ENCODE measurements at regions not wholly inside any gene's neighbourhood (a gene's known extent, or its start where the extent isn't known, plus 50 kb on each side); places are given as distances from the start of the nearest gene placed in this dataset.

GRCh38 chrX:39238006-39238405 lies 436.7 kb downstream of the MID1IP1 start:
- TF ChIP-seq EP300 (IDR thresholded peaks at IDR 0.05; ENCODE audit: borderline replicate concordance) = no peak
- TF ChIP-seq, protein P1, sequence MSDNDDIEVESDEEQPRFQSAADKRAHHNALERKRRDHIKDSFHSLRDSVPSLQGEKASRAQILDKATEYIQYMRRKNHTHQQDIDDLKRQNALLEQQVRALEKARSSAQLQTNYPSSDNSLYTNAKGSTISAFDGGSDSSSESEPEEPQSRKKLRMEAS (IDR thresholded peaks at IDR 0.05) = no peak
- no peak for TF ChIP-seq FOXM1 (IDR thresholded peaks at IDR 0.05; ENCODE audit: borderline replicate concordance, low read depth)
- TF ChIP-seq RAD21 (IDR thresholded peaks at IDR 0.05; ENCODE audit: low read depth) = no peak
- TF ChIP-seq EGR1 (IDR thresholded peaks at IDR 0.05) = no peak
- TF ChIP-seq, protein P2, sequence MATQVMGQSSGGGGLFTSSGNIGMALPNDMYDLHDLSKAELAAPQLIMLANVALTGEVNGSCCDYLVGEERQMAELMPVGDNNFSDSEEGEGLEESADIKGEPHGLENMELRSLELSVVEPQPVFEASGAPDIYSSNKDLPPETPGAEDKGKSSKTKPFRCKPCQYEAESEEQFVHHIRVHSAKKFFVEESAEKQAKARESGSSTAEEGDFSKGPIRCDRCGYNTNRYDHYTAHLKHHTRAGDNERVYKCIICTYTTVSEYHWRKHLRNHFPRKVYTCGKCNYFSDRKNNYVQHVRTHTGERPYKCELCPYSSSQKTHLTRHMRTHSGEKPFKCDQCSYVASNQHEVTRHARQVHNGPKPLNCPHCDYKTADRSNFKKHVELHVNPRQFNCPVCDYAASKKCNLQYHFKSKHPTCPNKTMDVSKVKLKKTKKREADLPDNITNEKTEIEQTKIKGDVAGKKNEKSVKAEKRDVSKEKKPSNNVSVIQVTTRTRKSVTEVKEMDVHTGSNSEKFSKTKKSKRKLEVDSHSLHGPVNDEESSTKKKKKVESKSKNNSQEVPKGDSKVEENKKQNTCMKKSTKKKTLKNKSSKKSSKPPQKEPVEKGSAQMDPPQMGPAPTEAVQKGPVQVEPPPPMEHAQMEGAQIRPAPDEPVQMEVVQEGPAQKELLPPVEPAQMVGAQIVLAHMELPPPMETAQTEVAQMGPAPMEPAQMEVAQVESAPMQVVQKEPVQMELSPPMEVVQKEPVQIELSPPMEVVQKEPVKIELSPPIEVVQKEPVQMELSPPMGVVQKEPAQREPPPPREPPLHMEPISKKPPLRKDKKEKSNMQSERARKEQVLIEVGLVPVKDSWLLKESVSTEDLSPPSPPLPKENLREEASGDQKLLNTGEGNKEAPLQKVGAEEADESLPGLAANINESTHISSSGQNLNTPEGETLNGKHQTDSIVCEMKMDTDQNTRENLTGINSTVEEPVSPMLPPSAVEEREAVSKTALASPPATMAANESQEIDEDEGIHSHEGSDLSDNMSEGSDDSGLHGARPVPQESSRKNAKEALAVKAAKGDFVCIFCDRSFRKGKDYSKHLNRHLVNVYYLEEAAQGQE (IDR thresholded peaks at IDR 0.05; ENCODE audit: low read depth) = no peak
- TF ChIP-seq, protein P3, sequence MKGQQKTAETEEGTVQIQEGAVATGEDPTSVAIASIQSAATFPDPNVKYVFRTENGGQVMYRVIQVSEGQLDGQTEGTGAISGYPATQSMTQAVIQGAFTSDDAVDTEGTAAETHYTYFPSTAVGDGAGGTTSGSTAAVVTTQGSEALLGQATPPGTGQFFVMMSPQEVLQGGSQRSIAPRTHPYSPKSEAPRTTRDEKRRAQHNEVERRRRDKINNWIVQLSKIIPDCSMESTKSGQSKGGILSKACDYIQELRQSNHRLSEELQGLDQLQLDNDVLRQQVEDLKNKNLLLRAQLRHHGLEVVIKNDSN (IDR thresholded peaks at IDR 0.05) = no peak
- TF ChIP-seq NFIC (IDR thresholded peaks at IDR 0.05) = no peak
- TF ChIP-seq CEBPB (IDR thresholded peaks at IDR 0.05) = no peak
- no peak for TF ChIP-seq TCF12 (IDR thresholded peaks at IDR 0.05; ENCODE audit: low read depth)
- TF ChIP-seq YY1 (IDR thresholded peaks at IDR 0.05; ENCODE audit: low read depth) = no peak
- TF ChIP-seq TAF1 (IDR thresholded peaks at IDR 0.05; ENCODE audit: low read depth) = no peak
- TF ChIP-seq CREB1 (IDR thresholded peaks at IDR 0.05; ENCODE audit: low read depth) = no peak
- TF ChIP-seq ZBTB7A (IDR thresholded peaks at IDR 0.05; ENCODE audit: low read depth) = no peak

- TF ChIP-seq NFIC (IDR thresholded peaks at IDR 0.05) (no peak), RAD21 (IDR thresholded peaks at IDR 0.05; ENCODE audit: low read depth) (peak; percentile 13; the same call in 1 of the 2 replicates)
These were observed 440.9 kb downstream of the MID1IP1 start for GRCh38 chrX:39242187-39242586.

- no peak for TF ChIP-seq EP300 (IDR thresholded peaks at IDR 0.05; ENCODE audit: borderline replicate concordance)
- TF ChIP-seq, protein P2 (IDR thresholded peaks at IDR 0.05; ENCODE audit: low read depth) = no peak
- no peak for TF ChIP-seq NFIC (IDR thresholded peaks at IDR 0.05)
- TF ChIP-seq ZBTB7A (IDR thresholded peaks at IDR 0.05; ENCODE audit: low read depth) = no peak
- no peak for TF ChIP-seq TAF1 (IDR thresholded peaks at IDR 0.05; ENCODE audit: low read depth)
- no peak for TF ChIP-seq FOXM1 (IDR thresholded peaks at IDR 0.05; ENCODE audit: borderline replicate concordance, low read depth)
- no peak for TF ChIP-seq YY1 (IDR thresholded peaks at IDR 0.05; ENCODE audit: low read depth)
- TF ChIP-seq, protein P1 (IDR thresholded peaks at IDR 0.05) = no peak
- TF ChIP-seq CEBPB (IDR thresholded peaks at IDR 0.05) = no peak
- no peak for TF ChIP-seq TEAD4 (IDR thresholded peaks at IDR 0.05)
- no peak for TF ChIP-seq RAD21 (IDR thresholded peaks at IDR 0.05; ENCODE audit: low read depth)
- no peak for TF ChIP-seq TCF12 (IDR thresholded peaks at IDR 0.05; ENCODE audit: low read depth)
- TF ChIP-seq CREB1 (IDR thresholded peaks at IDR 0.05; ENCODE audit: low read depth) = no peak
- TF ChIP-seq EGR1 (IDR thresholded peaks at IDR 0.05) = no peak
- TF ChIP-seq, protein P3 (IDR thresholded peaks at IDR 0.05) = no peak
These were observed 442.9 kb downstream of the MID1IP1 start for GRCh38 chrX:39244147-39244546.

DNA sequence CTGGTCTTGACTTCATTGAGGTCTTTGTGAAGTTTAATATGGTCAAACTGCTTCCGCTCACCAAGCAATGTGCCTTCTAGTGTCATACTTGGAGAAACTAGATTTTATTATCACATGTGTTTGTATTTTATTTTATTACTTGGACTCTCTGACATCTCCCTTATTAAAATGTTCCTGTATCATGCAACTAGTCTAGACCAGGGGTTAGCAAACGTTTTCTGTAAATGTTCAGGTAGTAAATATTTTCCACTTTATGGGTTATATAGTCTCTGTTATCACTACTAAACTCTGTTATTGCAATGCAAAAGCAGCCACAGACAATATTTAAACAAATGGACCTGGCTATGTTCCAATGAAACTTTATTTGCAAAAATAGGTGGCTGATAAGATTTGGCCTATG lies 443.8 kb downstream of the MID1IP1 start:
- TF ChIP-seq, protein P3 (IDR thresholded peaks at IDR 0.05) = no peak

DNA sequence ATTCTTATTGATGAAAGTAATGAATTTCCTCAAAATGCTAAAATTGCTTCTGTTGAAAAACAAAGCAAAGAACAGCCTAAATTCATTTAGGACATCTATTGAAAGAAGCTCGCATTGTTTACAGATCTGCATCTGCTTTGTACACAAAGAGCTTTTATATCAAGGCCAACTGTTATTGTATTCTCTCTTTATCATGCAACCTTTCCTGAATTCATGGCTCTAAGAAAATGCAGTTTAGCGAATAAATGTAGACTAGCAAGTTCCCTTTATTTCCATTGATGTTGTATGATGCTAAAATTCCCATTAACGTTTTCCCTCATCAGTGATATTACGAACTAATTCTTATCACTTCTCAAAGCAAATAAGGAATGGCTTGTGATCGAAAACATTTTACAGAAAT lies 446.3 kb downstream of the MID1IP1 start:
- no peak for TF ChIP-seq YY1 (IDR thresholded peaks at IDR 0.05; ENCODE audit: low read depth)

DNA sequence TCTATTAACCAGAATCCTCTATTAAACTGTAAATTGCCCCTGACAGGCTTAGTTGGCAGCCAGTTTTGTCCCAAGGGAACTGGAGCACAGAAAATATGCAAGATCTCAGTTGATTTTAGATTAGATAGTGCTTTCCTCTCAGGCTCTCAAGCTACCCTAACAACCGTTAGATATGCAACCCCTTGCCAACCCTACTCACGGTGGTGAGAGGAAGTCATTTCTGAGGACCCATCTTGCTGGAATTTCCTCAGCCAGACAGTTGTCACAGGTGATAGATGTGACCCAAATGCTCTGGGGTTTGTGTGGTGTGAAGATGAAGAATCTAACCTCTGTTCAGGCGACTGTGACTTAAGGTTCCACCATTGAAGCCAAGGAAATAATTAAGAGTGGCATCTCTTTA lies 447.1 kb downstream of the MID1IP1 start:
- TF ChIP-seq TAF1 (IDR thresholded peaks at IDR 0.05; ENCODE audit: low read depth) (no peak), CREB1 (IDR thresholded peaks at IDR 0.05; ENCODE audit: low read depth) (no peak), YY1 (IDR thresholded peaks at IDR 0.05; ENCODE audit: low read depth) (no peak), EP300 (IDR thresholded peaks at IDR 0.05; ENCODE audit: borderline replicate concordance) (no peak), FOXM1 (IDR thresholded peaks at IDR 0.05; ENCODE audit: borderline replicate concordance, low read depth) (no peak), RAD21 (IDR thresholded peaks at IDR 0.05; ENCODE audit: low read depth) (no peak), CEBPB (IDR thresholded peaks at IDR 0.05) (no peak), TEAD4 (IDR thresholded peaks at IDR 0.05) (no peak), NFIC (IDR thresholded peaks at IDR 0.05) (no peak)
- TF ChIP-seq, protein P1 (IDR thresholded peaks at IDR 0.05) = no peak
- TF ChIP-seq, protein P2 (IDR thresholded peaks at IDR 0.05; ENCODE audit: low read depth) = no peak
- TF ChIP-seq, protein P3 (IDR thresholded peaks at IDR 0.05) = no peak

Data from Ishikawa (cell line).